Left hindlimb (tissue), 1 donor: ENCODE measurements at regions not wholly inside any gene's neighbourhood (a gene's known extent, or its start where the extent isn't known, plus 50 kb on each side); places are given as distances from the start of the nearest gene placed in this dataset.
A peak's percentile ranks its signal among the peaks of the same experiment; 100 is the strongest.

Source experiments
- DNase-seq: peaks from one replicate; pipeline ENCODE4 v3.0.0-alpha.2; 2018

GRCh38 chr2:824524-824923, 126.1 kb upstream of the SNTG2 start:
- DNase-seq = no peak

- DNase-seq = no peak
Measured at GRCh38 chr2:821546-821945, 129.1 kb upstream of the SNTG2 start.

GRCh38 chr2:819601-820000, 131.0 kb upstream of the SNTG2 start:
- DNase-seq = no peak

- DNase-seq = no peak
Measured at GRCh38 chr2:819121-819520, 131.5 kb upstream of the SNTG2 start.

DNA sequence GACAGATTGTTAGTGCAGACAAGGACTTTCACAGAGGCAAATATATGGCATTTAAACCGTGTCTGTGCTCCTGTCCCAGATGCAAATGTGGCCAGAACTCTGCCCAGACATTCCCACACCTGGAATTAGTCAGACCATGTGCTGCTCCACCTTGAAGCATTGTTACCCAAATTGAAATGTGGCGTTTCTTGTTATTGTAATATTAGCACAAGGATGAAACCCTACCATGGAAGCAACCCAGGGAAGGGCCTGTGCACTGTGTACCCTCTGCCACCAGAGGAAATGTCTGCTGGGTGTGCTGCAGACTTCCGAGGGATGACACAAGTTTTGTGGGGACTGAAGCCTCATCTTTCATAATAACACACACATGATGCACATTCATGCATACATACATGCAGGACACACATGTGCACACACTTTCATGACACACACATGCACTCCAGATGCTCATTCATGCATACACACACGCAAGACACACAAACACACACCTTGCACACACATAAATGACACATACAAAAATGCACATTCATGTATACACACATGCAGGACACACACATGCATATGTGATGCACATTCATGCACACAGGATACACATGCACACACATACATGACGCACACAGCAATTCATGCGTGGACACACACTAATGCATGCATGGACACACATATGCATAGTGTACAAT, 133.2 kb upstream of the SNTG2 start:
- DNase-seq = no peak

- no peak for DNase-seq
Measured at GRCh38 chr2:816278-816677, 134.4 kb upstream of the SNTG2 start.

DNA sequence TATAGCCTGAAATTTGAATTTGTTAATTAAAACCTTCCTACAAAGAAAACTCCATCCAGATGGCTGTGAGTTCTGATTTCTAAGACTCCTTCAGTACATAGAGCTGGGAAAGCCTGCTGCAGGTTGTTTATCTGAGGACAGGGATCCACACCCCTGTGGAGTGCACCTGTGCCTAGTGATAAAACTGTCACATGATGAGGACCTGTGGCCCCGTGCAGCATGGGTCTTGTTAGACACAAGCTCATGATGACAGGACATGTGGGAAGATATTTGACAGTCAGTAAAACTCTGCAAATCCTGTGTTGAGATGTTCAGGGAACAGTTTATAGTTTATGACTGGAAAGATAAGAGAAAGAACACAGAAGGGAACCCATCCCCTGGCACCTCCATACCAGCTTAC, 133.2 kb upstream of the TMEM18 start:
- no peak for DNase-seq

- DNase-seq = no peak
Measured at GRCh38 chr2:807300-807699, 130.1 kb upstream of the TMEM18 start.

GRCh38 chr2:805664-806063, 128.5 kb upstream of the TMEM18 start:
- DNase-seq = no peak

DNA sequence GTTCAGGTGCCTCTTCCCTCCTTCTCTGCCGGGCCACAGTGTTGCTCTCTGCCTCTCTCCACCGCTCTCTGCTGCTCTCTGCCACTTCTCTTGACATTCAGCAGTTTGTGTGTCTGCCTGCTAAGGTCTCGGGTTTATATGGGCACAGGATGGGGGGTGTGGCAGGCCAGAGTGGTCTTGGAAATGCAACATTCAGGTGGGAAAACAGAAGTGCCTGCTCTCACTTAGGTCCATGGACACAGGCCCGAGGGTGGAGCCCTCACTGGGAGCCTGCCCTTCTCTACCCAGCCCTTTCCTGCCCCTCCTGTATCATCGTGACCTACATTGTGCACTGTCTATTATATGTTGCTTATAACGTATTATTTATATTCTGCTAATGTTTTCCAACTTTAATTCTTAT, 120.8 kb upstream of the TMEM18 start:
- no peak for DNase-seq

GRCh38 chr2:797556-797955, 120.3 kb upstream of the TMEM18 start:
- DNase-seq = no peak

GRCh38 chr2:796141-796985, 119.2 kb upstream of the TMEM18 start:
- DNase-seq = no peak

GRCh38 chr2:795531-796041, 118.4 kb upstream of the TMEM18 start:
- DNase-seq = peak; percentile 79

- DNase-seq = peak; percentile 54
Measured at GRCh38 chr2:794554-795241, 117.5 kb upstream of the TMEM18 start.

DNA sequence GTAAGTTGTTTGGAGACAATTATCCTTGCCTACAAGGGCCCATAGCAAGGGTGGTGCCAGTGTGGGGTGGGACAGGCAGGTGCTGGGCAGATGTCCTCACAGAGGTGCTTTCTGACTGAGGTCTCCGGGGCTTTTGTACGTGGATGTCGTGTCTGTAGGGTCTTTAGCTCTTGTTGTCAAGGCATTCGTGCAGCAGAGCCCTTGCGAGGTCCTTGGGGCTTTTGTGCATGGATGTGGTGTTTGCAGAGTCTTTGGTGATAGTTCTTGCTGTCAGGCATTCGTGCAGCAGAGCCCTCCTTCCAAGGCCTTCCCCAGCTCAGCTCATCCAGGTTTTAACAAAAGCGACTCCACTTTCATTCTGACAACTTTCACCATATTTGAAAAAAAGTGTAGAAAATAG, 116.0 kb upstream of the TMEM18 start:
- no peak for DNase-seq

DNA sequence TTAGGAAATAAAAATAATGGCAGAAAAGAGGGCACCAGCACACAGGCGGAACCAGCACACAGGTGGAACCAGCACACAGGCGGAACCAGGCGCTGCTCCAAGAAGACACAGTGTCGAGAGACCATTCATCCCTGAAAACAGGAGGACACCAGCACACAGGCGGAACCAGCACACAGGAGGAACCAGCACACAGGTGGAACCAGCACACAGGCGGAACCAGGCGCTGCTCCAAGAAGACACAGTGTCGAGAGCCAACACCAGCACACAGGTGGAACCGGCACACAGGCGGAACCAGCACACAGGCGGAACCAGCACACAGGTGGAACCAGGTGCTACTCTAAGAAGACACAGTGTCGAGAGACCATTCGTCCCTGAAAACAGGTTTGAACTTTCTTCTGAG, 115.5 kb upstream of the TMEM18 start:
- DNase-seq = no peak

GRCh38 chr2:790634-791245, 113.5 kb upstream of the TMEM18 start:
- DNase-seq = no peak

DNA sequence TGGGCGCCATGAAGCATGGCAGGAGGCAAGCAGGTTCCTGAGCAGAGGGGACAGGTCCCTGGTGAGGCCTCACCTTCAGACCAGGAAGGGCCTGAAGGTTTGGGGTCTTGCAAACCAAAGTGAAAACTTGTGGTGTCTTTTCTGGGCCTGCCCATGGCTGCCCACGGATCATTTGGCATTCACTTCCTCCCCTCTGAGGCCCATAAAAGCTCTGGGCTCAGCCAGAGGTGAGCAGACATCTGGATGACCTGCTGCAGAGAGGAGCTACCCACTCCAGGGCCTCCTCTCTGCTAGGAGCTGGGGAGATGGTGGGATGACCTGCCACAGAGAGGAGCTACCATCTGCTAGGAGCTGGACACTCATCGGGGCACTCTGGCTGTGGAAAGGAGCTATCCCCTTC, 112.9 kb upstream of the TMEM18 start:
- no peak for DNase-seq

GRCh38 chr2:789529-789928, 112.3 kb upstream of the TMEM18 start:
- DNase-seq = no peak

DNA sequence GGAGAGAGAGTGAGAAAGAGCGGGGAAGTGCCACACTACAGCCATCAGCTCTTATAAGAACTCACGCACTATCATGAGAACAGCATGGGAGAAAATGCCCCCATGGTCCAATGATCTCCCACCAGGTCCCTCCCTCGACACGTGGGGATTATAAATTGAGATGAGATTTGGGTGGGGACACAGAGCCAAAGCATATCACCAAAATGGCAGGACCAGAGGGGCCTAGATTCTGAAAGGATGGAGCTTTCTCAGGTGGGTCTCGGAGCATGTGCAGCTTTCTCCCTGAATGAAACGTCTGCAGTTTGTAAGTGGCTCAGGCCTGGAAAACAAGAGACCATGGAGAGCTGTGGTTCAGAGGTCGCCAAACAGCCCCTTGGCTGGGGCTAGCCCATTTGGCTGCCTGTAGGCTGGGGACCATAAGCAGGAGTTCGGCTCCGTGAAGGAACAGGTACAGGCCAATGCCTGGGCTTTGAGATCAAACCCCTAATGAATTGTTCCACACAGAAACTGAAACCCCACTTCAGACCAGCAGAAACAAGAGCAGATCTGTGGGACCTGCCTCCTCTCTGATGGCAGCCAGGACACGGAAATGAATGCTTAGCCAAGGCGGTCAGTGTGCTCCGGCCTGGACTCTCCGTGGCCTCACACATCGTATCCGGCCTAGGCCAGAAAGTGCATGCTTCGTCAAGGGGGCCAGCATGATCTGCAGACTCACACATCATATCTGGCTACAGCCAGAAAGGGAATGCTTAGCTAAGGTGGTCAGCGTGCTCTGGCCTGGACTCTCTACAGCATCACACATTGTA, 111.2 kb upstream of the TMEM18 start:
- DNase-seq = no peak

GRCh38 chr2:784753-785152, 107.5 kb upstream of the TMEM18 start:
- no peak for DNase-seq

GRCh38 chr2:780581-780980, 103.4 kb upstream of the TMEM18 start:
- no peak for DNase-seq
